ENCODE measurements at regions not wholly inside any gene's neighbourhood (a gene's known extent, or its start where the extent isn't known, plus 50 kb on each side); places are given as distances from the start of the nearest gene placed in this dataset.

DNA sequence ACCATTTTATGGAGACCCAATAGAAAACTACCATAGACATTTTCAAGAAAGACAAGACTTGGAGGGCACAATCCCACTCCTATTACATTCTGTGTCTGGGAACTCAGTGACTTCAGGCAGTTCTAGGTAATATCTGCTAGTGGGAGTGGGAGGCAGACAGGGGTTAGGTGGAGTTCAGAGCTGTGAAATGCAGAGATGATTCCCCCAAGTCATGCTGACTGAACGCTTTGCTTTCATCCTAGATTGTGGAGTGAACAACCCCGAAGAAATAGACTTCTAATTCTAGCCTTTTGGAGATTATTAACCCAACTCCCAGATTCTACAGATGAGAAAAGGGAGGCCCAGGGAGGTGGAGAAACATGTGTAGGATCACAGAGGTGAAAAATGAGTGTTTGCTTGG lies 437.8 kb upstream of the CADM1 start (continued):
- TF ChIP-seq, protein P1, sequence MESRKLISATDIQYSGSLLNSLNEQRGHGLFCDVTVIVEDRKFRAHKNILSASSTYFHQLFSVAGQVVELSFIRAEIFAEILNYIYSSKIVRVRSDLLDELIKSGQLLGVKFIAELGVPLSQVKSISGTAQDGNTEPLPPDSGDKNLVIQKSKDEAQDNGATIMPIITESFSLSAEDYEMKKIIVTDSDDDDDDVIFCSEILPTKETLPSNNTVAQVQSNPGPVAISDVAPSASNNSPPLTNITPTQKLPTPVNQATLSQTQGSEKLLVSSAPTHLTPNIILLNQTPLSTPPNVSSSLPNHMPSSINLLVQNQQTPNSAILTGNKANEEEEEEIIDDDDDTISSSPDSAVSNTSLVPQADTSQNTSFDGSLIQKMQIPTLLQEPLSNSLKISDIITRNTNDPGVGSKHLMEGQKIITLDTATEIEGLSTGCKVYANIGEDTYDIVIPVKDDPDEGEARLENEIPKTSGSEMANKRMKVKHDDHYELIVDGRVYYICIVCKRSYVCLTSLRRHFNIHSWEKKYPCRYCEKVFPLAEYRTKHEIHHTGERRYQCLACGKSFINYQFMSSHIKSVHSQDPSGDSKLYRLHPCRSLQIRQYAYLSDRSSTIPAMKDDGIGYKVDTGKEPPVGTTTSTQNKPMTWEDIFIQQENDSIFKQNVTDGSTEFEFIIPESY (IDR thresholded peaks at IDR 0.05): no peak
- no peak for TF ChIP-seq FOXA2 (IDR thresholded peaks at IDR 0.05)

DNA sequence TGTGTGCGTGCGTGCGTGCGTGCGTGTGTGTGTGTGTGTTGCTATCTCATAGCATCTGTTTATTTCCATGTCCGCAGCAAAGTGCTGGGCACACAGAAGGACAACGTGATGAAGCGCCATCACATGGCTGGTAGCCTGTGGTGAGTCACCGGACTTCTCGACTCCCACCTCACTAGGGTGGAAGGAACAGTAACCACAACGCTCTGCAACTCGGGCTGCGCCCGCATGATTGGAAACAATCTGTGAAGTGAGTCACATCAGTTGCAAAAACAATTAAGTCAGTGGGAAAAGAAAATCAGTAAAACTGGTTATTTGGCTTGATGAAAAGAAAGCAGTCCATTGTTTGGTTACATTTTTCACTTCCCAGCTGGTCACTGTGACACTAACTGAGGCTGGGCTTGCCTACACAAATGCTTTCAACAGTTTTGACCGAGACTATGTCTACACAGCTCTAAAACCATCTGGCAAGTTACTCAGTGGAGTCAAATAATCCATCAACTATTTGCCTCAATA lies 437.3 kb upstream of the CADM1 start:
- Histone ChIP-seq H3K4me3 (ENCODE audit: low read depth in 1 of 3, low read length in 3 of 3) (no peak overlapping the region), H3K27me3 (ENCODE audit: control insufficient read depth in 4 of 4, insufficient read depth in 4 of 4, low read length in 3 of 4) (peaks cover 0 to 4% (median 1%) of the 10 kb centered on the region in 4 donors), H3K9me3 (ENCODE audit: control insufficient read depth in 4 of 4, low read length in 3 of 4) (no peaks in the 10 kb centered on the region), H3K36me3 (ENCODE audit: control insufficient read depth in 4 of 4, insufficient read depth in 3 of 4, low read depth in 1 of 4, low read length in 3 of 4) (no peaks in the 10 kb centered on the region), H3K4me1 (ENCODE audit: control insufficient read depth in 4 of 4, insufficient read depth in 4 of 4, low read length in 3 of 4) (no peaks in the 10 kb centered on the region), H3K9ac (ENCODE audit: low read depth in 1 of 2, low read length in 2 of 2) (no peak overlapping the region), H3K27ac (ENCODE audit: low read depth in 1 of 2, low read length in 2 of 2) (no peak overlapping the region)
- no peak for DNase-seq (ENCODE audit: low spot score)
- no peak for TF ChIP-seq NR2F2 (IDR thresholded peaks at IDR 0.05)
- TF ChIP-seq FOXA2 (IDR thresholded peaks at IDR 0.05): no peak
- TF ChIP-seq FOXA1 (IDR thresholded peaks at IDR 0.05): no peak
- TF ChIP-seq TAF1 (conservative IDR thresholded peaks at IDR 0.05): no peak
- TF ChIP-seq, protein P2, sequence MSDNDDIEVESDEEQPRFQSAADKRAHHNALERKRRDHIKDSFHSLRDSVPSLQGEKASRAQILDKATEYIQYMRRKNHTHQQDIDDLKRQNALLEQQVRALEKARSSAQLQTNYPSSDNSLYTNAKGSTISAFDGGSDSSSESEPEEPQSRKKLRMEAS (IDR thresholded peaks at IDR 0.05): no peak
- TF ChIP-seq, protein P3, sequence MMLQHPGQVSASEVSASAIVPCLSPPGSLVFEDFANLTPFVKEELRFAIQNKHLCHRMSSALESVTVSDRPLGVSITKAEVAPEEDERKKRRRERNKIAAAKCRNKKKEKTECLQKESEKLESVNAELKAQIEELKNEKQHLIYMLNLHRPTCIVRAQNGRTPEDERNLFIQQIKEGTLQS (IDR thresholded peaks at IDR 0.05): no peak
- WGBS: 83% methylated on average over 15 of the region's 15 CpGs

DNA sequence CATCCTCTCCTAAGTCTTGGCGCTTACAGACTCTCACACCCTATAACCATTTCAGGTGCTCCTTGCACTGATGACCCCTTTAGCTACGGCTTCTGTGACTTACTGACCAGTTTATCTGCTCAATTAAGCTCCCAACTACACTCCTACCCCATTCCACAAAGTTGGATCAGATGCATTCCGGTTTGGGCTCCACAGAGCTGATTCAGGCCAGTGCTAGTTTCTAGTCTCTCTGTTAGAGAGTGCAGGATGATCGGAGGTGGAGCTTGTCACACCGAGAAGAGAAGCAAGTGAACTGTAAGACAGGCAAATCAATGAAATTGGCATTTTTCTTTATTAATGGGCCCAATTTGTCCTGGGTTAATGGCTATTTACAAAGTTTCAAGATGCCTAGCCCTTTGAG lies 436.8 kb upstream of the CADM1 start:
- Histone ChIP-seq H3K4me1 (ENCODE audit: control insufficient read depth in 4 of 4, insufficient read depth in 4 of 4, low read length in 3 of 4) (no peaks in the 10 kb centered on the region), H3K4me3 (ENCODE audit: low read depth in 1 of 3, low read length in 3 of 3) (no peak overlapping the region), H3K36me3 (ENCODE audit: control insufficient read depth in 4 of 4, insufficient read depth in 3 of 4, low read depth in 1 of 4, low read length in 3 of 4) (no peaks in the 10 kb centered on the region), H3K27ac (ENCODE audit: low read depth in 1 of 2, low read length in 2 of 2) (no peak overlapping the region), H3K9me3 (ENCODE audit: control insufficient read depth in 4 of 4, low read length in 3 of 4) (no peaks in the 10 kb centered on the region), H3K9ac (ENCODE audit: low read depth in 1 of 2, low read length in 2 of 2) (no peak overlapping the region), H3K27me3 (ENCODE audit: control insufficient read depth in 4 of 4, insufficient read depth in 4 of 4, low read length in 3 of 4) (peaks cover 0 to 4% (median 1%) of the 10 kb centered on the region in 4 donors)
- TF ChIP-seq RXRA (IDR thresholded peaks at IDR 0.05) (no peak), TAF1 (conservative IDR thresholded peaks at IDR 0.05) (no peak), GABPA (IDR thresholded peaks at IDR 0.05 in 1 of 2, conservative IDR thresholded peaks at IDR 0.05 in 1 of 2) (no peak), FOXA2 (IDR thresholded peaks at IDR 0.05) (no peak), JUND (IDR thresholded peaks at IDR 0.05) (no peak), HNF4A (conservative IDR thresholded peaks at IDR 0.05) (no peak)
- TF ChIP-seq, protein P3 (IDR thresholded peaks at IDR 0.05): no peak
- TF ChIP-seq, protein P2 (IDR thresholded peaks at IDR 0.05): no peak
- TF ChIP-seq, protein P4, sequence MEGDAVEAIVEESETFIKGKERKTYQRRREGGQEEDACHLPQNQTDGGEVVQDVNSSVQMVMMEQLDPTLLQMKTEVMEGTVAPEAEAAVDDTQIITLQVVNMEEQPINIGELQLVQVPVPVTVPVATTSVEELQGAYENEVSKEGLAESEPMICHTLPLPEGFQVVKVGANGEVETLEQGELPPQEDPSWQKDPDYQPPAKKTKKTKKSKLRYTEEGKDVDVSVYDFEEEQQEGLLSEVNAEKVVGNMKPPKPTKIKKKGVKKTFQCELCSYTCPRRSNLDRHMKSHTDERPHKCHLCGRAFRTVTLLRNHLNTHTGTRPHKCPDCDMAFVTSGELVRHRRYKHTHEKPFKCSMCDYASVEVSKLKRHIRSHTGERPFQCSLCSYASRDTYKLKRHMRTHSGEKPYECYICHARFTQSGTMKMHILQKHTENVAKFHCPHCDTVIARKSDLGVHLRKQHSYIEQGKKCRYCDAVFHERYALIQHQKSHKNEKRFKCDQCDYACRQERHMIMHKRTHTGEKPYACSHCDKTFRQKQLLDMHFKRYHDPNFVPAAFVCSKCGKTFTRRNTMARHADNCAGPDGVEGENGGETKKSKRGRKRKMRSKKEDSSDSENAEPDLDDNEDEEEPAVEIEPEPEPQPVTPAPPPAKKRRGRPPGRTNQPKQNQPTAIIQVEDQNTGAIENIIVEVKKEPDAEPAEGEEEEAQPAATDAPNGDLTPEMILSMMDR (IDR thresholded peaks at IDR 0.05; ENCODE audit: low read depth, low read length, missing input control): no peak
- WGBS: 80% methylated on average over 5 of the region's 5 CpGs
- DNase-seq (ENCODE audit: low spot score): no peak
